Naive thymus-derived CD8-positive, alpha-beta T cell (primary cell): ENCODE measurements at regions not wholly inside any gene's neighbourhood (a gene's known extent, or its start where the extent isn't known, plus 50 kb on each side); places are given as distances from the start of the nearest gene placed in this dataset.
A peak's percentile ranks its signal among the peaks of the same experiment; 100 is the strongest.

Experiments
- ATAC-seq, 2 donors: fragments of 150-1000 bp; cut with Tn5 transposase in 1 of 2; sonication (Bioruptor Pico), chemical (Tn5 transposase) in 1 of 2; 1 replicate in 1 of 2; 2 replicates in 1 of 2; pipeline ENCODE4 v1.10.0; 2021; ENCODE audit warnings: mild to moderate bottlenecking in 2 of 2, moderate library complexity in 2 of 2
- POLR2A ChIA-PET: fragments of 350-600 bp; sonication (Branson Sonifier 250); formaldehyde crosslinking; loops from one replicate; lab custom pipeline; 2021; ENCODE audit warnings: antibody characterized with exemption; lab: Charles Lee
- DNase-seq, 10 donors: peaks; one replicate each; pipeline versions ENCODE4 v3.0.0 to v3.0.0-alpha.2; 2020 to 2022
- H3K27ac Mint-ChIP-seq, 10 donors: one replicate each; pipeline ENCODE4 v1.8.0; 2020 to 2022; ENCODE audit warnings: mild to moderate bottlenecking in 10 of 10, mixed read lengths in 10 of 10, moderate library complexity in 4 of 10, inconsistent platforms in 1 of 10
- H3K27me3 Mint-ChIP-seq, 5 donors: one replicate each; pipeline ENCODE4 v1.8.0; 2021 to 2022; ENCODE audit warnings: mixed read lengths in 5 of 5
- H3K36me3 Mint-ChIP-seq, 3 donors: one replicate each; pipeline ENCODE4 v1.8.0; 2020 to 2022; ENCODE audit warnings: mixed read lengths in 3 of 3, mild to moderate bottlenecking in 2 of 3, inconsistent platforms in 1 of 3
- H3K4me1 Mint-ChIP-seq, 4 donors: one replicate each; pipeline ENCODE4 v1.8.0; 2021 to 2022; ENCODE audit warnings: mixed read lengths in 4 of 4
- H3K4me3 Mint-ChIP-seq, 10 donors: one replicate each; pipeline ENCODE4 v1.8.0; 2020 to 2022; ENCODE audit warnings: mild to moderate bottlenecking in 10 of 10, mixed read lengths in 10 of 10, moderate library complexity in 6 of 10, inconsistent platforms in 1 of 10
- H3K9me3 Mint-ChIP-seq, 9 donors: one replicate each; pipeline ENCODE4 v1.8.0; 2020 to 2022; ENCODE audit warnings: mixed read lengths in 9 of 9, mild to moderate bottlenecking in 3 of 9, inconsistent platforms in 1 of 9, moderate library complexity in 1 of 9

- ATAC-seq (peak in 1 of 2 donors; percentile 39), DNase-seq (no peak)
- Mint-ChIP-seq H3K4me1 (peaks cover 22 to 49% (median 34%) of the 10 kb centered on the region in 4 donors), H3K36me3 (no peaks in the 10 kb centered on the region), H3K27me3 (no peaks in the 10 kb centered on the region), H3K27ac (peak overlapping the region in 9 of 10 donors; percentile 28 to 91 (median 71)), H3K4me3 (peak overlapping the region in 4 of 10 donors; percentile 72 to 80 (median 75)), H3K9me3 (no peaks in the 10 kb centered on the region)
- POLR2A ChIA-PET = interaction anchor here (1.5 kb wide), 1 partner anchor 149 kb away, joined by 3 read pairs; no protein-coding TSS in a partner anchor
These were observed 154.3 kb upstream of the CCND2 start for GRCh38 chr12:4119157-4119761.

- Mint-ChIP-seq H3K36me3 (no peaks in the 10 kb centered on the region), H3K9me3 (no peaks in the 10 kb centered on the region), H3K4me1 (peaks cover 22 to 50% (median 34%) of the 10 kb centered on the region in 4 donors), H3K27ac (peak overlapping the region; percentile 56 to 91 (median 76)), H3K27me3 (no peaks in the 10 kb centered on the region), H3K4me3 (peak overlapping the region; percentile 64 to 84 (median 75))
- POLR2A ChIA-PET = interaction anchor here (1.5 kb wide), 1 partner anchor 150 kb away, joined by 3 read pairs; no protein-coding TSS in a partner anchor
- peak; percentile 32 to 34 for ATAC-seq
- no peak for DNase-seq
These were observed 154.9 kb upstream of the CCND2 start for GRCh38 chr12:4118601-4119156.

GRCh38 chr12:4118017-4118510 is 155.5 kb upstream of the CCND2 start:
- peak; percentile 71 to 75 for ATAC-seq
- peak overlapping the region; percentile 64 to 84 (median 75) for H3K4me3 Mint-ChIP-seq
- DNase-seq = peak in 4 of 10 donors; percentile 11 to 49 (median 32)
- H3K9me3 Mint-ChIP-seq = no peaks in the 10 kb centered on the region
- H3K36me3 Mint-ChIP-seq = no peaks in the 10 kb centered on the region
- H3K27ac Mint-ChIP-seq = peak overlapping the region in 9 of 10 donors; percentile 56 to 91 (median 79)
- POLR2A ChIA-PET = interaction anchor here (0.8 to 1.3 kb wide), 2 partner anchors 12 to 151 kb away, joined by 3 to 4 read pairs; no protein-coding TSS in a partner anchor
- peaks cover 22 to 50% (median 34%) of the 10 kb centered on the region in 4 donors for H3K4me1 Mint-ChIP-seq
- H3K27me3 Mint-ChIP-seq = no peaks in the 10 kb centered on the region

- peak overlapping the region; percentile 64 to 84 (median 75) for H3K4me3 Mint-ChIP-seq
- peak; percentile 3 to 11 for ATAC-seq
- POLR2A ChIA-PET = interaction anchor here (0.8 to 1.3 kb wide), 3 partner anchors 11 to 151 kb away, joined by 3 to 4 read pairs (median 3); no protein-coding TSS in a partner anchor
- no peaks in the 10 kb centered on the region for H3K36me3 Mint-ChIP-seq
- peaks cover 22 to 50% (median 34%) of the 10 kb centered on the region in 4 donors for H3K4me1 Mint-ChIP-seq
- H3K27ac Mint-ChIP-seq = peak overlapping the region in 6 of 10 donors; percentile 56 to 91 (median 85)
- H3K27me3 Mint-ChIP-seq = no peaks in the 10 kb centered on the region
- H3K9me3 Mint-ChIP-seq = no peaks in the 10 kb centered on the region
- DNase-seq = no peak
These were observed 156.1 kb upstream of the CCND2 start for GRCh38 chr12:4117386-4118016.

GRCh38 chr12:4116251-4117111 is 157.1 kb upstream of the CCND2 start:
- Mint-ChIP-seq H3K9me3 (no peaks in the 10 kb centered on the region), H3K36me3 (no peaks in the 10 kb centered on the region), H3K4me1 (peaks cover 22 to 50% (median 34%) of the 10 kb centered on the region in 4 donors), H3K27ac (no peak overlapping the region), H3K4me3 (no peak overlapping the region), H3K27me3 (no peaks in the 10 kb centered on the region)
- ATAC-seq (no peak), DNase-seq (no peak)
- POLR2A ChIA-PET = interaction anchor here (0.8 kb wide), 2 partner anchors 23 to 151 kb away, joined by 3 read pairs; no protein-coding TSS in a partner anchor

GRCh38 chr12:4115570-4115969 is 158.0 kb upstream of the CCND2 start:
- Mint-ChIP-seq H3K27ac (peak overlapping the region in 1 of 10 donors; percentile 57), H3K4me1 (peaks cover 21 to 50% (median 34%) of the 10 kb centered on the region in 4 donors), H3K4me3 (peak overlapping the region in 2 of 10 donors; percentile 30 to 36), H3K36me3 (no peaks in the 10 kb centered on the region), H3K9me3 (no peaks in the 10 kb centered on the region), H3K27me3 (peaks cover 0 to 3% (median 0%) of the 10 kb centered on the region in 5 donors)
- ATAC-seq = no peak
- no peak for DNase-seq
- POLR2A ChIA-PET = interaction anchor here (0.6 kb wide), 1 partner anchor 156 kb away, joined by 3 read pairs; no protein-coding TSS in a partner anchor

- no peak overlapping the region for H3K27ac Mint-ChIP-seq
- ATAC-seq = no peak
These were observed 158.6 kb upstream of the CCND2 start for GRCh38 chr12:4114986-4115385.

GRCh38 chr12:4112734-4113325 is 160.7 kb upstream of the CCND2 start:
- Mint-ChIP-seq H3K27me3 (peaks cover 0 to 5% (median 0%) of the 10 kb centered on the region in 5 donors), H3K36me3 (no peaks in the 10 kb centered on the region), H3K27ac (no peak overlapping the region), H3K9me3 (no peaks in the 10 kb centered on the region), H3K4me3 (no peak overlapping the region), H3K4me1 (peaks cover 6 to 33% (median 16%) of the 10 kb centered on the region in 4 donors)
- DNase-seq = no peak
- ATAC-seq = no peak
- POLR2A ChIA-PET = interaction anchor here (0.6 kb wide), 1 partner anchor 165 kb away, joined by 3 read pairs; no protein-coding TSS in a partner anchor

More at GRCh38 chr12:4114986-4115385, 158.6 kb upstream of the CCND2 start:
- H3K9me3 Mint-ChIP-seq = no peaks in the 10 kb centered on the region
- POLR2A ChIA-PET = interaction anchor here (0.6 kb wide), 2 partner anchors 157 to 166 kb away, joined by 3 to 4 read pairs; no protein-coding TSS in a partner anchor
- peaks cover 21 to 50% (median 33%) of the 10 kb centered on the region in 4 donors for H3K4me1 Mint-ChIP-seq
- peaks cover 0 to 5% (median 0%) of the 10 kb centered on the region in 5 donors for H3K27me3 Mint-ChIP-seq
- H3K4me3 Mint-ChIP-seq = peak overlapping the region in 1 of 10 donors; percentile 29
- DNase-seq = peak in 1 of 10 donors; percentile 8
- no peaks in the 10 kb centered on the region for H3K36me3 Mint-ChIP-seq

GRCh38 chr12:4112290-4112689 is 161.3 kb upstream of the CCND2 start:
- no peak overlapping the region for H3K27ac Mint-ChIP-seq
- POLR2A ChIA-PET = no interaction called here
- H3K27me3 Mint-ChIP-seq = peaks cover 0 to 5% (median 0%) of the 10 kb centered on the region in 5 donors
- H3K4me3 Mint-ChIP-seq = no peak overlapping the region
- no peaks in the 10 kb centered on the region for H3K36me3 Mint-ChIP-seq
- H3K4me1 Mint-ChIP-seq = peaks cover 8 to 32% (median 15%) of the 10 kb centered on the region in 4 donors
- no peak for ATAC-seq
- no peak for DNase-seq
- H3K9me3 Mint-ChIP-seq = no peaks in the 10 kb centered on the region

- Mint-ChIP-seq H3K27me3 (peaks cover 0 to 5% (median 0%) of the 10 kb centered on the region in 5 donors), H3K4me1 (peaks cover 13 to 30% (median 23%) of the 10 kb centered on the region in 4 donors), H3K27ac (peak overlapping the region in 3 of 10 donors; percentile 17 to 57 (median 57)), H3K4me3 (no peak overlapping the region), H3K36me3 (no peaks in the 10 kb centered on the region), H3K9me3 (no peaks in the 10 kb centered on the region)
- POLR2A ChIA-PET = interaction anchor here (1.1 kb wide), 1 partner anchor 22 kb away, joined by 3 read pairs; no protein-coding TSS in a partner anchor
- DNase-seq (no peak), ATAC-seq (no peak)
These were observed 162.6 kb upstream of the CCND2 start for GRCh38 chr12:4111010-4111409.

GRCh38 chr12:4109826-4110225 is 163.7 kb upstream of the CCND2 start:
- peaks cover 0 to 5% (median 0%) of the 10 kb centered on the region in 5 donors for H3K27me3 Mint-ChIP-seq
- no peak for ATAC-seq
- POLR2A ChIA-PET = interaction anchor here (1.1 kb wide), 1 partner anchor 24 kb away, joined by 3 read pairs; no protein-coding TSS in a partner anchor
- no peaks in the 10 kb centered on the region for H3K36me3 Mint-ChIP-seq
- H3K4me3 Mint-ChIP-seq = no peak overlapping the region
- no peak for DNase-seq
- H3K27ac Mint-ChIP-seq = peak overlapping the region in 1 of 10 donors; percentile 57
- H3K9me3 Mint-ChIP-seq = no peaks in the 10 kb centered on the region
- H3K4me1 Mint-ChIP-seq = peaks cover 10 to 21% (median 19%) of the 10 kb centered on the region in 4 donors
